NCI-H2081 treated with DMSO at 0.1 percent for 48 hours (cell line): ENCODE measurements at regions not wholly inside any gene's neighbourhood (a gene's known extent, or its start where the extent isn't known, plus 50 kb on each side); places are given as distances from the start of the nearest gene placed in this dataset.
"Not testable (repeated sequence)": the region's sequence is repeated elsewhere in the genome, so short reads cannot be mapped to it uniquely, and the experiment has no call there.

Experiments
- DNase-seq: peaks from one replicate; lab custom pipeline; 2025; lab: John Stamatoyannopoulos, UW

DNA sequence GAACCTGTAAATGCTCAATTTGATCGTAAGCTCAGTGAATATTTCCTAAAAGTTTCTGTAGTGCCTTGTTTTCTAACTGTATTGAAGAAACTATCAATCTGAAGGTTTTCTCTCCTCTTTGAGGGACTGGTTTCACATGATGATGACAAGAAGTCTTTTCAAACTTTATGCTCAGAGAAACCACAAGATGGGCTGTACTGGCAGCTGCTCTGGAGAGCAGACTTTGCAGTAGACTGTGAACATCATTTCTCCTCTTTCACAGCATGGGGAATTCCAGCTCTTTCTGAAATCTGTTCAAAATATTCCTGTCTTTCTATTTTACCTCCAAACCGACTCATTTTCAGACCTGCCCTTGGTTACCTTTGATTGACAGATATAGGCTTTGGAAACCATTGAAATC is 194.4 kb downstream of the IZUMO3 start:
- DNase-seq: no peak

DNA sequence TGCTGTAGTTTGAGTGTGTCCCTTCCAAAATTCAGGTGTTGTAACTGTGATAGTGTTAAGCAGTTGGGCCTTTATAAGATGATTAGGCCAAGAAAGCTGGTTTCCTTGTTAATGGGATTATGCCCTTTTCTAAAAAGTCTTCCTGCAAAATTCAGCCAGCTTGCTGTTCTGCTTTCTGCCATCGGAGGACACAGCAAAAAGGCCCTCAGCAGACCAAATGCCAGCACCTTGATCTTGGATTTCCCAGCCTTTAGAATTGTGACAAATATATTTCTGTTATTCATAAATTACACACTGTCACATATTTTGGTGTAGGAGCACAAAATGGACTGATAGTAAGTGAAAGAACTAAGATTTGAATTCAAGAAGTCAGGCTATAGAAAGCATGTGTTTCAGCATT is 203.2 kb downstream of the IZUMO3 start:
- no peak for DNase-seq

DNA sequence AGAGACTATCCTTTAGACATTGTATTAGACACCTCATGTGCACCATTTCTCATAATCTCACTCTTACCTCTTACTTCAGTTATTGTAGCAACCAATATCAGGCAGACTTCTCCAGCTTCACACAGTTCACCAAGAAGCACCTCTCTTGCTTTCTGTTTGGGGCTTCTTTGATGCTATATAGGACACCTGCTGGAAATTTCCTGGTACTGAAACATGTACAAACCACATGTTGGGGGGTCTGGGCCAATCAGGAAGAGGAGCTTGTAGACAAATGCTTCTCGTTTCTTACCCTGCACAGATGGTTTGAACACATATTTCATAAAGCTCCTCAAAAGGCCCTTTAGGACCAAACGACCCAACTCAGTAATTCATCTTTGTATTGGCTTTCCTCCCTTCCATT is 212.1 kb downstream of the IZUMO3 start:
- no peak for DNase-seq

DNA sequence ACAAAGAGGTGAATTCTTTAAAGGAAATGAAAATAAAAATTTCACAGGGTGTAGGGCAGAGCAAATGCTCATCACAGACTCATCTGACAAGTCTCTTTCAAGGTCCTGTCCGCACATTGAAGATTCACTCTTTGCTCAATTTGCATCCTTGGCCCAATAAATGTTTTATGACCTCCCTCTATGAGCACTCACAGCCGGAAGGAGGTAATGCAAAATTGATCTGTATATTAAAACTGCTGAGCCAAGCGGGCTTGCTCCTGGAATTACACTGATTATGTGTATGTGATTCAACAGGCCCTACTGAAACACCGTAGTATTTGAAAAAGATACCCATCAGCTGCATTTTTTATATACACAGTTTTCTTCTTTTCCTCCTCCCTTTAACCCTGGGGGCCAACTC is 246.8 kb downstream of the IZUMO3 start:
- DNase-seq: no peak

DNA sequence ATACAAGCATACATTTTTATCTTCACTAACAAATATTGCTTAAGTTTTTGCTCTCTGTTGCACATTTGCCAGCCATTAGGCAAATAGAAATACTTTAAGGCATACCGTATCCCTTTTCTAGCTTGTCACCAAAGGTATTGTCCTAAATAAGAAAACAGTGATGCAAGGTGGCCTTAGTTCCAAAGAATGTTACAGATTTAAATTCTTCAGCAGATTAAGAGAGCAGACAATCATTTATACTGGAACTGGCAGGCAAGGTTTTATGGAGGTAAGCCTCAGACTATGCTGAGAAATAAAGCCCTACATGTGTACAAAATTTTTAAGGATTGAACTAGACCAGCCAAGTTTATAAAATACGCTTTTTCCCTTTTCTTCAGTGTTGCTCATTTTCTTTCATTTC is 247.8 kb downstream of the IZUMO3 start:
- DNase-seq: no peak

DNA sequence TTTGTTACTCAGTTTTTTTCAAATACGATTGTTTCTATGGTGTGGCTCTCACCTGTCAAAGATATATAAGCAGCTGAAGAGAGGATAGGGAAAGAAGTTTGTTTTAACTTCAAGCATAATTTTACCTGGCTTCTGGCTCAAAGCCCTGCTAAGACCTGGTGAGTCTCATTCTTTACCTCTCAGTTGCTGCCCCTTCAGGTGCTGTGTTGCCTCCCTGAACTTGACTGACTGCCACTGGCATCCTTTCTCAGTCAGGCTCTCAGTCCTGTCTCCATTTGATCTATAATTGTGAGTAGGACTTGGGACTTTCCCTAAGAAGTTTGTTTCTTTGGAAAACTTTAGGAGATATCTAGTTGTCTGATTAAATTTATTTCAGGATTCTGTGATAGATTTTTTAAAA is 249.6 kb downstream of the IZUMO3 start:
- DNase-seq: no peak

DNA sequence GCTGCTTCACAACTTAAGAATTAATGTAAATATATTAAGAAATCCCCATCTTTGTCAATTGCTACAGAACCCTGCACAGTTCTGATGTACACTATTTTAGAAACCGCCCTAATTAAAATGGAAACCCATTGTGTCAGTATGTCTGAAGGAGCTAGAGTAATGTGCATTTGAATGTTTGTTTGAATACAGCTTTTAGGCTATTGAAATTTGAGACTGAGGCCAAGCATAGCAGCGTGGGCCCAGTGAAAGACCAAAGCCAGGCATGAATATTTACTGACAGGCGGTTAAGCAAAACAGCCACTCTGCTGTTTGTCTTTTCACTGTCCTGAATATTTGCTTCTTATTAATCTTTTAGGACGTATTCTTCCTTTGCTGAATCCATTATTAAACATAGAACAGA is 252.3 kb downstream of the IZUMO3 start:
- no peak for DNase-seq

DNA sequence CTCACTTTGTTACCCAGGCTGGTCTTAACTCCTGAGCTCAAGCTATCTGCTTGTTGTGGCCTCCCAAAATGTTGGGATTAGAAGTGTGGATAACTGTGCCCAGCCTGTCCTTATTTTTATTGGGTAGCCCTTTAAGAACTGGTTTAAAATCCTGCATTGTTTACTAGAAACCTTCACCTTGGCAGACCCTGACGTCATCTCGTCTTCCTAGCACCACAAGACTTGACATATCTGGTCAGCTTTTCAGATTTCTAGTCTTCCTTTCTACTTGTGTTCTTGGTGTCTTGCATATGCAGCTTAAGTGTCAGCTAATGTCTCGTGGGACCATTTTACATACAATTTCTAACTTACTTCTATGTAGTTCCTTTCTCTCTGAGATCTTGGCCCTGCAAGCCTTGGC is 258.9 kb downstream of the IZUMO3 start:
- DNase-seq: no peak

DNA sequence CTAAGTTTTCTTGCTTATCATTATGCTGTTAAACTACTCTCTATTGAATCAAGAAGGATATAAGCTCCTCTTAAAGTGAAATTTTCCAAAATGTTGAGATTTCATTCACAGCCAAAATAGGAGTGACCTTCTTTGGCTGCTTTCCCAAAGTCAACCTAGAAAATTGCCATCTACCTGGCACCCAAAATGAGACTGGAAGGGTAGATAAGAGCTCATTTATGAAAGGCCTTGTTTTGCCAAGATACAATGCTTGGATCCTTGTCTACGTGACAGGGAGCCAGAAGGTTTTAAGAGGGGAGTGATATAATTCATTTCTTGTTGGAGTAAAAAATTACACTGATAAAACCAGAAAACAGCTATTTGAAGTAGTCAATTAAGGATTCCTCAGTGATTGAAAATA is 287.1 kb downstream of the IZUMO3 start:
- DNase-seq: peak; percentile 21

DNA sequence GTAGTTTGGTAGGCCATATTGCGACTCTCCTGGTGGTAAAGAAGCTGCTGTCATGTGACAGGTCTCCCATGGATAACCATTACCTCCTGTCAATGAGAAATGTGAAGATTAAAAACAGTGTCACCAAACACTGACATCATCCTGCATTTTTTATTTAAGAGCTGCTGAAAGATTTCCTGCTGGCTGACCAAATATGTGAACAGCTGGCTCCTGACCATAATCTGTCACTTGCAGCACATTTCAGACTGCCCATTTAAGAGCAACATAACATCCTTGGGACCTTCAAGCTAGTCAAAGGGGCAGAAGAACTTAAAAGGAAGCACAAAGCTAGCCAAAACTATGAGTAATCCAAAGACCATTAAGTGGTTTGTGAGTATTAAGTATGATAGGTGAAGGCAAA is 288.0 kb downstream of the IZUMO3 start:
- peak; percentile 56 for DNase-seq

DNA sequence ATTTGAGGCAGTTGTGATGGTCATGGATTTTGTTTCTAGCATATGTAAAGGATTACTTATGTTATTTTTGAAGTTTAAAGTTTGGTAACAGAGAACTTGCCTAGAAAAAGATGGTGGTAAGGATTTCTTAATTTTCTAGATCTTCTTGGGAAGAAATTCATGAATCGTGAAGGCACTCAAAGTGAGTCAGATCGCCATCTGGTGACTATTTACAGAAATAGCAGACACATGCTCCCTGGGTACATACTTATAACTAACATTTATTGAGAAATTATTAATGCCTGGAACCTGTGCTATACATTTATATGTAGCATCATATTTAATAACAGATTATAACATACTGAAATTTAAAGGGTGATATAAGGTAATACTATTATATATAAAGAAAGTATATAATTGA is 299.7 kb downstream of the IZUMO3 start:
- peak; percentile 15 for DNase-seq

DNA sequence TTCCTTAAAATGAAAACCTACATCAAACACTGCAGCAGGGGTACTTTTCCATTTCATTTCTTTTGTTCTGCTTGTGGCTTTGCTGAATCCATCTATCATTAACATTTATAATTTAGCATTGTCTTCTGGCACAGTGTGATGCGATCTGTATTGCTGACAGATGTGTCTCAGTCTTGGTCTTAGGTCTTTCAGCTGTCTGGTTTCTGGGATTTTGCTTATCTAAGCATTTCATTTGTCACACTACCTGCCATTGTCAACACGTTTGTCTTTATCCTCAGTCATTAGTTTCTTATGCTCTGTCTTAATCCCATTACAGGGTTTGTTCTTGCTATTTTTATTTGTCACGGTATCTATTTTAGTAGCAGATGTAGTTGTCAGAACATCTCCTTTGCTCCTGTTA is 303.1 kb downstream of the IZUMO3 start:
- DNase-seq: no peak

DNA sequence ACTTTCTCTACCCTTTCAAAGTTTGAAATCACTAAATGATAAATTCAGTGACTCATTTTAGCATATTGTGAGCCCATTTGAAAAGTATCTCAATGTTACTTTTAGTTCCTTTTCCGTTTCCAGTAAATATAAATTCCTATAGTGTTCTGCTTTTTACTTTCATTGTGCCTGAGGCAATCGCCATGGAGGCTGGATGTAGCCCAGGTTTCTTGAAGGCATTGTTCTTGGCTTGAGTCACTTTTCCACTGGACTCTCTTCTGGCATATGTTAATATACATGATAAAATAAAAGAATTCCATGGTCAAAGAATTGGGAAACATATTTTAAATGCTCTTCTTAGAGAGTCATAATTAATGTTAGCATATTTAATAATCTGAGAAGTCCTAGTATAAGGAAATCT is 327.0 kb downstream of the IZUMO3 start:
- no peak for DNase-seq

DNA sequence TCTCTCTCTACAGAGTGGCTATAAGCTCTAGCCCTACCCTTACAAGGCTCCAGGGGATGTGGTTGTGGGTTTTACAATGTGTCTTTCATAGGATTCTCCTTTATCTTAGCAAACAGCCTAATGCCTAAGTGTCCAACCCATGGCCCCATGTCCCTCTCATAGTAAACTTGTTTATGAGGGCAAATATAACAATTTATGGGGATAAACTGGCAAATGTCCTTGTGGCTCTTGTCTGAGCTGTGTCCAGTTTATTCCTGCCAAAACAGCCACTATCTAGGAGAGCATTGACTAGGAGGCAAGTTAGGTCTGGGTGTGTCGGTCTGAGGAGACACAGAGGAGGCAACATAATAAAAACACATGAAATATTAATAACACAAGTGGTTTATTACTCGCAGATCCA is 335.1 kb downstream of the IZUMO3 start:
- no peak for DNase-seq

DNA sequence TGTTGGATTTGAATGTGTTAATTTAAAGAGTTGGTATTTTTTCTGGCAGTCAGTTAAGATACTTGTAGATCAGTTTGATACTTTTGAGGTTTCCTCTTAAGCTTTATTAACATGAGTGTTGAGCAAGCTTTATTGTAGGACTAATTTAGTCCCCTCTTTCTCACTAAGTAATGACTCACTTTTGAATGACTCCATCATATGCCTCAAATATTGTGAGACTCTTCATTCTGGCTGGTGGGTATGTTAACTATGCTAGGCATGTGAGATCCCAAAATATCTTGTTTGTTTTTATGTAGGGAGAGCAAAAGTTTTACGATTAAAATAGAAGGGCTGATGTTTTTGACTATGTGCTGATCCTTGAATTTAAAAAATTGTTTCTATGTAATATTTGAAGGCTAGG is 355.7 kb downstream of the IZUMO3 start:
- no peak for DNase-seq

DNA sequence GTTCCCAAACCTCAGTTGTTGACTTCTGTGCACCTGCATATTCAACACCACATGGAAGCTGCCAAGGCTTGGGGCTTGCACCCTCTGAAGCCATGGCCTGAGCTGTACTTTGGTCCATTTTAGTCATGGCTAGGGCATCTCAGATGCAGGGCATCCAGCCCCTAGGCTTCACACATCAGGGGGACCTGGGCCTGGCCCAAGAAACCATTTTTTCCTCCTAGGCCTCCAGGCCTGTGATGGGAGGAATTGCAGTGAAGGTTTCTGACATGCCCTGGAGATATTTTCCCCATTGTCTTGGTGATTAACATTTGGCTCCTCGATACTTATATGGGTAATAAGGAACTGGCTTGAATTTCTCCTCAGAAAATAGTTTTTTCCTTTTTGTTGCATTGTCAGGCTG is 354.5 kb upstream of the ELAVL2 start:
- not testable (repeated sequence) for DNase-seq

DNA sequence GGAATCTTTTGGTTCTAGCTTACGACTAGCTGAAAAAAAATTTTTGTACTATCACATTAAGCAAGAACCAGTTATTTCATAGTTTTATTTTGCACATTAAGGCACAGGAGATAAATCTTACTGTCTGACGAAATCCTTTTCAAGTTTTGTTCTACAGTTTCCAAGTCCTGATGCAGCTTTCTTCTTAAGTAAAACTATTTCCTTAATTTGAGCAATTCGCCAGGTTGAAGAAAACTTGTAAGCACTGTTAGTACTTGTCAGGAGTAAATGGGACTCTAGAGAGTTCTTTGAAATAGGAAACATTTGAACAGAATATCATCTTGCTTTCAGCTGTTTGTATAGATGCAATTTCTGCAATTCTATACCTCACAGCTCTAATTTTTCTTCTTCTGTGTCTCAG is 318.8 kb upstream of the ELAVL2 start:
- no peak for DNase-seq

DNA sequence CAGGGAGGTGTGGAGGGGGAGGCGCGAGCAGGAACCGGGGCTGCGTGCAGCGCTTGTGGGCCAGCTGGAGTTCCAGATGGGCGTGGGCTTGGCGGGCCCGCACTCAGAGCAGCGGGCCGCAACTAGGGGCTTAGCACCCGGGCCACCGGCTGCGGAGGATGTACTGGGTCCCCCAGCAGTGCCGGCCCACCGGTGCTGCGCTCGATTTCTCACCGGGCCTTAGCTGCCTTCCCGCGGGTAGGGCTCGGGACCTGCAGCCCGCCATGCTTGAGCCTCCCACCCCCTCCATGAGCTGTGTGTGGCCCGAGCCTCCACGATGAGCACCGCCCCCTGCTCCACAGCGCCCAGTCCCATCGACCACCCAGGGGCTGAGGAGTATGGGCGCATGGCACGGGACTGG is 309.0 kb upstream of the ELAVL2 start:
- DNase-seq: not testable (repeated sequence)

DNA sequence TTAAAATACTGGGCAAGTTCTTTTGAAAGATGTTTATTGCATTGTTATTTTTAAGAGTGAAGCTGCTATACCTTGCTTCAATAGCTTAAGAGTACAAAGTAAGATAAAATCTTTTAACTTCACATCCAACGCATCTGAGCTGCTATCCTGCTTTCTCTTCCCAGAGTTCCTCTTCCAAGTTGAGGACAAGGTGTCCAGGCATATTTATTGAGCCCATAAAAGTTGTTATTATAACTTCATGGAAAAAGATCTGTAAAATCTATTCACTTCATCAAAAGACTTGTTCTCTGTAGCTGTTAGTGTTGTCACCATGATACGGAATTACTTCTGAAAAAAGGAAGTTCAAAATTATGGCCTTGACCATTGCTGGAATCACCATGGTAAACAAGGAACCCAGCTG is 306.2 kb upstream of the ELAVL2 start:
- no peak for DNase-seq

DNA sequence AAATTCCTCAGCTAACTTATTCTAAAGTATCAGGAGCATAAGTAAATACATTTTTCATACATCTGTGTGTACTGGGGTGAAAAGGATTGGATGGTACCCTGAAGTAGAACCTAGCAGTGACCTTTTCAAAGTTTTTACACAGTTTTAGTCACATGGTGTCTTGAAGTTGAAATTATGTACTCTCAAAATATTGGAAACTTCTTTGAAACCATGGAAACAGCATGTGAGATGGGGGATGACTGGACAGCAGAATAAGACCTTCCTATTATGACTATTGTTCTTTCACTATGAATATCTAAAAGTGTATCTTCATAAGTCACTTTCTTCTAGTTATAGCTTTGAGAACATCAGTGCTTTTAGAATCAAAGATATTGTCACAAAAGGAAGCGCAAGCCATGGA is 301.5 kb upstream of the ELAVL2 start:
- no peak for DNase-seq

DNA sequence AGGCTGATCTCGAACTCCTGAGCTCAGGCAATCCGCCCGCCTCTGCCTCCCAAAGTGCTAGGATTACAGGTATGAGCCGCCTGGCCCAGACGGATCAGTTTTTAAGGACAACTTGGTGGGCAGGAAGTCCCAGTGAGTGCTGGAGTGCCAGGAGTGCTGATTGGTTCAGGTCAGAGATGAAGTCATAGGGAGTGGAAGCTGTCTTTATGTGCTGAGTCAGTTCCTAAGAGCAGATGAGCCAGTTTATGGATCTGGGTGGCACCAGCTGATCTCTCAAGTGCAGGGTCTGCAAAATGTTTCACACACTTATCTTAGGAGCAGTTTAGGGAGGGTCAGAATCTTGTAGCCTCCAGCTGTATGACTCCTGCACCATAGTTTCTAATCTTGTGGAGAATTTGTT is 292.1 kb upstream of the ELAVL2 start:
- no peak for DNase-seq

DNA sequence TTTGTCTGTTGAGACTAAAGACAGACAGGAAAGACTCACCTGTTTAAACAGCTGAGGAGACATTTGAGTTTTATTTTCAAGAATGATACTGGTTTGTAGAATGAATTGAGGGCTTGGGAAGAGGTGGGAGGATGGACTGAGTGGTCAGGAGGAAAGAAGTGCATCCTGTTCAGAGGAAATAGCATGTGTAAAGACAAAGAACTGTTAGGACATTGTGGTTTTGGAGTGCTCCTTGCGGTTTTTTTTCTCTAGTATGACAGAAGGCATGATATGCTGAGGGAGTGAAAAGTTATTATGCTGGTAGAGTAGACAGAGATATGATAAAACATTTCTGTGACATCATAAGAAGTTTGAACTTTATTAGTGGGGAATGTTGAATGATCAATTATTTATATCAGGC is 270.7 kb upstream of the ELAVL2 start:
- no peak for DNase-seq

DNA sequence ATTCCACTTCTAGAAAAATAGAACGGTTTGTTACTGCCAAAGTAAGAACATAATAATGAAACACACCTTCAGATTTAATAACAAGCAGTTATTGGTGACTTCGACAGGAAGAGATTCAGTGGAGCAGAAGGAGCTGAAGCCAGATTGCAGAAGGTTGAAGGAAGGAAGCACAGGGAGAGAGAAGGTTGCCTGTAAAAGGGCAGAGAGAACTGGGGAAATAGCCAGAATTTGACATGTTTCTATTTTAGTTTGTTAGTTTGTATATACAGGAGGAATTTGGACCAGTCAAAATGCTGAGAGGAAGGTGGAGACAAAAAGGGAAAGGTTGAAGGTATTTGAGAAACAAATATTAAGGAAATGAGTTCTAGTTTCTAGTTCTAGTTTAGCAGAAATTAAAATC is 269.2 kb upstream of the ELAVL2 start:
- no peak for DNase-seq

DNA sequence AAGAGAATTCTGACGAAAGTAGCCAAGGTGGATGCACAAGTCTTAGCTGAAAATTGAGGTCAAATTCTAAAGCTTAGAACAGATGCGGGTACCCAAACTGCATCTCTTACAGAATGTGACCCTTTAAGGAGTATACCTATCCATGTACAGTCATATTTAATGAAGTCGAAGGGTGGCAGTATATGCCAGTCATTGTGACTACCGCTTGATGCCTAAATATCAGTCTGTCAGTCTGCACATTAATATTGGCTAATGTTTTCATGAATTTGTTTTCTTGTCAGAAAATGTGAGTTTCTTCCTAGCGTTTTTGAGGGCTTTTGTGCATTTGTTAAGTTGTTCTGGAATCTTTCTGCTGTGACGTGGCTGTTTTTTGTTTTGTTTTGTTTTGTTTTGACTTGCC is 264.5 kb upstream of the ELAVL2 start:
- DNase-seq: no peak

DNA sequence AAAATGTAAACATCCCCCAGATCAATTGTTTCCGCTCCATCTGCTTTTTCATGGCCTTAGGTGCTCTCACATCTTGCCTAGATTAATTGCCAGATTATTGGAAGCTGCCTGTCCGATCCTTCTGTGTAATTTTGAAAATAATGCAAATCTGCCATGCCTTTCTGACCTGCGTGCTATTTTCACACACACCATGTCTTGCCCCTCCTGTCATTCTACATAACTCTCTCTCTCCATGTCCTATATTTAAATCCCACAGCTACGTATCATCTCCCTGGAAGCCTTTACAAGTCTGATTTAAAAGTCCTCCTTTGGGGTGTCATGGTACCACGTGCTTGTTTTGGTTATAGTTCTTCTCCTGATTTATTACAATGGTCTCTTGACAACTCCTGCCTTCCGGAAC is 247.6 kb upstream of the ELAVL2 start:
- DNase-seq: no peak
